ENCODE measurements at regions not wholly inside any gene's neighbourhood (a gene's known extent, or its start where the extent isn't known, plus 50 kb on each side); places are given as distances from the start of the nearest gene placed in this dataset.

- no peak overlapping the region for H3K27ac ChIP-seq
- intact Hi-C loops (cut with DNase I; ENCODE audit: low total_unique reads): no loop called here
- no peaks in the 10 kb centered on the region for H3K36me3 ChIP-seq
- no peak overlapping the region for H3K4me3 ChIP-seq
- no peak for DNase-seq
- no peaks in the 10 kb centered on the region for H3K9me3 ChIP-seq
- TF ChIP-seq CTCF (IDR thresholded peaks at IDR 0.05): no peak
- no peaks in the 10 kb centered on the region for H3K4me1 ChIP-seq
- no peaks in the 10 kb centered on the region for H3K27me3 ChIP-seq
Observed at GRCh38 chr15:35151782-35152181, 66.7 kb upstream of the NANOGP8 start.

GRCh38 chr15:35151381-35151780 is 66.3 kb upstream of the NANOGP8 start:
- H3K4me3 ChIP-seq: no peak overlapping the region
- H3K27me3 ChIP-seq: no peaks in the 10 kb centered on the region
- no peaks in the 10 kb centered on the region for H3K9me3 ChIP-seq
- no peaks in the 10 kb centered on the region for H3K4me1 ChIP-seq
- intact Hi-C loops (cut with DNase I; ENCODE audit: low total_unique reads): no loop called here
- H3K27ac ChIP-seq: no peak overlapping the region
- no peak for DNase-seq
- no peaks in the 10 kb centered on the region for H3K36me3 ChIP-seq
- TF ChIP-seq CTCF (IDR thresholded peaks at IDR 0.05): no peak

- no peak for DNase-seq
- intact Hi-C loops (cut with DNase I; ENCODE audit: low total_unique reads): no loop called here
- H3K36me3 ChIP-seq: no peaks in the 10 kb centered on the region
- TF ChIP-seq CTCF (IDR thresholded peaks at IDR 0.05): no peak
- H3K9me3 ChIP-seq: no peaks in the 10 kb centered on the region
- H3K27ac ChIP-seq: no peak overlapping the region
- no peaks in the 10 kb centered on the region for H3K27me3 ChIP-seq
- no peak overlapping the region for H3K4me3 ChIP-seq
- no peaks in the 10 kb centered on the region for H3K4me1 ChIP-seq
Observed at GRCh38 chr15:35150361-35150760, 65.3 kb upstream of the NANOGP8 start.

- peaks cover 0 to 4% (median 0%) of the 10 kb centered on the region in 4 donors for H3K4me1 ChIP-seq
- no peak overlapping the region for H3K4me3 ChIP-seq
- H3K27me3 ChIP-seq: no peaks in the 10 kb centered on the region
- no peak overlapping the region for H3K27ac ChIP-seq
- no peak for TF ChIP-seq CTCF (IDR thresholded peaks at IDR 0.05)
- intact Hi-C loops (cut with DNase I; ENCODE audit: low total_unique reads): no loop called here
- no peak for DNase-seq
- H3K36me3 ChIP-seq: no peaks in the 10 kb centered on the region
- H3K9me3 ChIP-seq: no peaks in the 10 kb centered on the region
Observed at GRCh38 chr15:35145336-35145735, 60.2 kb upstream of the NANOGP8 start.

GRCh38 chr15:35142578-35142977 is 57.5 kb upstream of the NANOGP8 start:
- Histone ChIP-seq H3K4me1 (peaks cover 0 to 4% (median 0%) of the 10 kb centered on the region in 4 donors), H3K27ac (no peak overlapping the region), H3K27me3 (no peaks in the 10 kb centered on the region), H3K4me3 (no peak overlapping the region), H3K9me3 (no peaks in the 10 kb centered on the region), H3K36me3 (no peaks in the 10 kb centered on the region)
- TF ChIP-seq CTCF (IDR thresholded peaks at IDR 0.05): no peak
- intact Hi-C loops (cut with DNase I; ENCODE audit: low total_unique reads): no loop called here
- no peak for DNase-seq
